ENCODE measurements at regions not wholly inside any gene's neighbourhood (a gene's known extent, or its start where the extent isn't known, plus 50 kb on each side); places are given as distances from the start of the nearest gene placed in this dataset.

DNA sequence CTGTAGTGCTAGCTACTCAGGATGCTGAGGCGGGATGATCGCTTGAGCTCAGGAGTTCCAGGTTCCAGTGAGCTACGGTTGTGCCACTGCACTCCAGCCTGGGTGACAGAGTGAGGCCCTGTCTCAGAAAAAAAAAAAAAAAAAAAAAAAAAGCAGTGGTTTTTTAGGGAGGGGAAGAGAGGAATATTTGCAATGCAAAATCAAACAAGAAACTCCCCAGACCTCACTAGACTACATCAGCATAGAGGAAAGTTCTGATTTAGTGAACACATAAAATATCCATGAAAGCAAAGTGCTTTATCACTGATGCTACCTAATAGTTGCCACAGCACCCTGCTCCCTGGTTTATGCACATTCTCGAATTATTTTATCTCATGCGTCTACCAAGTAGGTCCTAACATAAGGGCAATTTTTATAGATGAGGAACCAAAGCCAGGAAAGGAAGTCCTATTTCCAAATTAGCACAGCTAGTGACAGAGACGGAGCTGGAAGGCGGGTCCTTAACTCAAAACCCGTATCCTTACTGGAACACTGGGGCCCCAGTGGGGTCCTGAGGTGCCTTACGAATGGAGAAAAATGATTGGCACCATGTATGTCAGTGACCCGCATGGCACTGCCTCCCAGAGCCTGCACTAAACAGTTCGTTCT lies 50.7 kb upstream of the GPR157 start:
- TF ChIP-seq POLR2AphosphoS5 (IDR thresholded peaks at IDR 0.05; ENCODE audit: low read depth, low read length) (no peak), TAF1 (IDR thresholded peaks at IDR 0.05; ENCODE audit: borderline replicate concordance, low read depth, low read length) (no peak), POLR2A (IDR thresholded peaks at IDR 0.05; ENCODE audit: low read depth, low read length) (no peak)
- DNase-seq (ENCODE audit: insufficient read length), result no peak
- FAIRE-seq, result peak; percentile 75

- DNase-seq (ENCODE audit: insufficient read length), result no peak
- FAIRE-seq, result peak; percentile 62
- no peak for TF ChIP-seq TAF1 (IDR thresholded peaks at IDR 0.05; ENCODE audit: borderline replicate concordance, low read depth, low read length)
Observed at GRCh38 chr1:9180111-9180819, 51.4 kb upstream of the GPR157 start.

GRCh38 chr1:9181176-9181906 lies 52.4 kb upstream of the GPR157 start:
- no peak; the same call in 1 of the 2 replicates for TF ChIP-seq POLR2AphosphoS5 (IDR thresholded peaks at IDR 0.05; ENCODE audit: low read depth, low read length)
- no peak for TF ChIP-seq POLR2A (IDR thresholded peaks at IDR 0.05; ENCODE audit: low read depth, low read length)
- TF ChIP-seq TAF1 (IDR thresholded peaks at IDR 0.05; ENCODE audit: borderline replicate concordance, low read depth, low read length), result no peak
- DNase-seq (ENCODE audit: insufficient read length), result peak; percentile 77
- FAIRE-seq, result peak; percentile 97

GRCh38 chr1:9181990-9182783 lies 52.4 kb upstream of the H6PD start:
- peak; percentile 59 for DNase-seq (ENCODE audit: insufficient read length)

DNA sequence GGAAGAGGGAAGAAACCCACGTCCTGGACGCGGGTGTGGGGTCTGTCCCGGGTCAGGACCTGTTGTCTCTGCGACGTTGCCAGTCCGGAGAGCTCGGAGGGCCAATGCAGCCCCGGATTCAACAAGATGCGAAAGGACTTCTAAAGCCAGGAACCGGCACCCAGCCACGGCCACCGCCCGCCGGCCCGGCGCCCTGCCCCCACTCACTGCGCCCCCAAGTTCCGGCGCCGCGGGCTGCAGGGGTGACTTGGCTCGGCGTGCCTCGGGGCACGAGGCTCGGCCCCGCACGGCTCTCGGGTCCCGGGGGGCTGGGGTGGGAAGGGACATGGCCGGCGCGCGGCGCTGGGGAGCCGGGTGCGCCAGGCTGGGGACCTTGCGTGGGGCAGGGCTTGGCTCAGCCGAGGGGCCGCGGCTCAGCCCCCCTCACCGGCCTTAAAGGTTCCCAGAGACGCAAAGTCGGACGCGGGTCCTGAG lies 51.8 kb upstream of the H6PD start:
- peak; percentile 56 for DNase-seq (ENCODE audit: insufficient read length)
- TF ChIP-seq POLR2AphosphoS5 (IDR thresholded peaks at IDR 0.05; ENCODE audit: low read depth, low read length) (no peak), TAF1 (IDR thresholded peaks at IDR 0.05; ENCODE audit: borderline replicate concordance, low read depth, low read length) (no peak), POLR2A (IDR thresholded peaks at IDR 0.05; ENCODE audit: low read depth, low read length) (no peak)
- peak; percentile 48 for FAIRE-seq

More at GRCh38 chr1:9181990-9182783, 52.4 kb upstream of the H6PD start:
- TF ChIP-seq TAF1 (IDR thresholded peaks at IDR 0.05; ENCODE audit: borderline replicate concordance, low read depth, low read length) (no peak), POLR2A (IDR thresholded peaks at IDR 0.05; ENCODE audit: low read depth, low read length) (peak; percentile 61; the same call in 1 of the 2 replicates)
- peak; percentile 93 for FAIRE-seq

DNA sequence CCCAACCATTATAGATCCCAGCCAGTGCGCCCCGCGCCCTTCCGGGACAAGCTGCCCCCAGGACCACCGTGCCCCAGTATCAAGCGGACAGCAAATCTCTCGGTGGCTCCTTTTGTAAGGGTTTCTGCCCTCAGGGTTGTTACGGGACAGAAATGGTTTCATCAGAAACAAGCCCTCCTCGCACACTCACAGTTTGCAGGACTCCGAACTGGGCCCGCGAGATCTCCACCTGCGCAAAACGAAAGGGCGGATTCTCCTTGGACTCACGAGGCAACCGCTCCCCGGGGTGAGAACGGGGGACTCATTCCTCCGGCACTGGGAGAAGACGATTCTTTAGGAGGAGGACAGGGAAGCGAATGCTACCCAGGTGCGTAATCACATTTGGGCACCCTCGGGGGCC lies 51.1 kb upstream of the H6PD start:
- no peak for FAIRE-seq
- TF ChIP-seq POLR2A (IDR thresholded peaks at IDR 0.05; ENCODE audit: low read depth, low read length) (no peak), TAF1 (IDR thresholded peaks at IDR 0.05; ENCODE audit: borderline replicate concordance, low read depth, low read length) (no peak)
- DNase-seq (ENCODE audit: insufficient read length), result no peak

GRCh38 chr1:9183898-9184297 lies 50.7 kb upstream of the H6PD start:
- FAIRE-seq, result no peak
- no peak for TF ChIP-seq POLR2A (IDR thresholded peaks at IDR 0.05; ENCODE audit: low read depth, low read length)
- no peak for TF ChIP-seq TAF1 (IDR thresholded peaks at IDR 0.05; ENCODE audit: borderline replicate concordance, low read depth, low read length)
- no peak for TF ChIP-seq POLR2AphosphoS5 (IDR thresholded peaks at IDR 0.05; ENCODE audit: low read depth, low read length)
- DNase-seq (ENCODE audit: insufficient read length), result no peak

DNA sequence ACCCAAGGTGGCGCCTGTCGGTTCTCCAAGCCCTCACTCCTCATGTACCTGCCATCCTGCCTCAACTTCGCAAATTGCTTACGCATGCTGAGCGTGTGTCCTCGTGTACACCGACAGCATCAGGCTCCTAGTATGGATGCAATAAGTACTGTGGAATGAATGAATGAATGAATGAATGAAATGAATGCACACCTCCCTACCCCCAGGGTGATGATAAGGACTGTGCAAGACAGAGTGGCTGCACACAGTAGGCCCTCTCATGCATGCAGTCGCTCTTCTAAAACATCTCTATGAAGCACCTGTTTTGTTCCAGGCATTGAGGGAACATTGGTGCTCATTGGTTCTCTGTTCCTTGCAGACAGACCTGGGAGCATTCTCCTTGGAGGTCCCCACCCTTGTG lies 49.8 kb upstream of the H6PD start:
- DNase-seq (ENCODE audit: insufficient read length), result no peak
- TF ChIP-seq POLR2A (IDR thresholded peaks at IDR 0.05; ENCODE audit: low read depth, low read length), result no peak
- no peak for TF ChIP-seq TAF1 (IDR thresholded peaks at IDR 0.05; ENCODE audit: borderline replicate concordance, low read depth, low read length)
- no peak for TF ChIP-seq POLR2AphosphoS5 (IDR thresholded peaks at IDR 0.05; ENCODE audit: low read depth, low read length)
- FAIRE-seq, result no peak

Measured in GM12892 (cell line).